HG02981 (cell line): ENCODE measurements at regions not wholly inside any gene's neighbourhood (a gene's known extent, or its start where the extent isn't known, plus 50 kb on each side); places are given as distances from the start of the nearest gene placed in this dataset.
"Not testable (repeated sequence)": the region's sequence is repeated elsewhere in the genome, so short reads cannot be mapped to it uniquely, and the experiment has no call there.

Experiments
- ATAC-seq: cut with Tn5 transposase; IDR thresholded peaks from one replicate; pipeline ENCODE4 v1.9.1; 2021; ENCODE audit warnings: mild to moderate bottlenecking, moderate library complexity; ENCODE audit not compliant: unreplicated experiment

GRCh38 chr1:4207183-4207582 is 307.1 kb upstream of the C1orf174 start:
- ATAC-seq: no peak

DNA sequence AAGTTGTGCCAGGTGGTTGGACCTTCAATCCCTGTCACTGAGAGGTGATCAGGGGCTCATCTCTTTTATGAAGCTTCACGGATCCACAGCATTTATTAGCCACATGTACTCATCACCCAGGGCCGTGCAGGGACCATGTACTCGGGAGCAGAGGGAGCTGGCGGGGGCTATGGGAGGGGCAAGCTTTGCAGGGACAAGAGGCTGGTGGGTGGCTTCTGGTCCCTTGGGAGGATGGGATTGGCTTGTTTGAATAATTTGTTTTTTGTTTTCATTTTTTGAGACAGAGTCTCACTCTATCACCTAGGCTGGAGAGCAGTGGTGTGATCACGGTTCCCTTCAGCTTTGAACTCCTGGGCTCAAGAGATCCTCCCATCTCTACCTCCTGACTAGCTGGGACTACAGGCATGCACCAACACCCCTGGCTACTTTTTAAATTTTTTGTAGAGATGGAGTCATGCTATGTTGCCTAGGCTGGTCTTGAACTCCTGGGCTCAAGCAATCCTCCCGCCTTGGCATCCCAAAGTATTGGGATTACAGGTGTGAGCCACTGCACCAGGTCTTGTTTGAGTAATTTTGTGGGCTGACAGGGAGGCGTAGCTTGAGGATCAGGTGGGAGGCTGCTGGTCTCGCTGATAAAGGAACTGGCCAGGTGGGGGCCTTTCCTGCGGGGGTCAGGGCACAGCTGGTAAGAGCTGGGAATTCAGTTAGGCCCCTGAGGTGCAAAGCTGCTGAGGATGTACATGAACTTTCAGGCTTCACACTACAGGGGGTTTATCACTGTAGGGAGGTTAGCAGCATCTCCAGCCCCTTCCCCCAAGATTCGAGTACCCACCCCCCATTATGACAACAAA is 308.0 kb upstream of the C1orf174 start:
- no peak for ATAC-seq

GRCh38 chr1:4210043-4210442 is 310.0 kb upstream of the C1orf174 start:
- no peak for ATAC-seq

DNA sequence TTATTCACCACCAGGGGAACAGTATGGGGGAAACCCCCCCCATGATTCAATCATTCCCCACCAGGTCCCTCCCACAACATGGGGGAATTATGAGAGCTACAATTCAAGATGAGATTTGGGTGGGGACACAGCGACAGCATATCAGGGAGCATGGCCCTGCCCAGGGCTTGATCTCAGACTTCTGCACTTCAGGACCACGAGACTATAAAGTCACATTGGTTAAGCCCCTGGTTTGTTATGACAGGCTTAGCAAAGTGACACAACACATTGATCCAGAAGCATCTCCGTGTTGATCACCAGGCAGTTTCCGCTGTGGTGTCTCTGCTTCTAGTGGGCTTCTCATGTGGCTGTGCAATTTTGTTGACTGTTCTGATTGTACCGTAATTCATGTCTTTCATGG is 312.7 kb upstream of the C1orf174 start:
- no peak for ATAC-seq

DNA sequence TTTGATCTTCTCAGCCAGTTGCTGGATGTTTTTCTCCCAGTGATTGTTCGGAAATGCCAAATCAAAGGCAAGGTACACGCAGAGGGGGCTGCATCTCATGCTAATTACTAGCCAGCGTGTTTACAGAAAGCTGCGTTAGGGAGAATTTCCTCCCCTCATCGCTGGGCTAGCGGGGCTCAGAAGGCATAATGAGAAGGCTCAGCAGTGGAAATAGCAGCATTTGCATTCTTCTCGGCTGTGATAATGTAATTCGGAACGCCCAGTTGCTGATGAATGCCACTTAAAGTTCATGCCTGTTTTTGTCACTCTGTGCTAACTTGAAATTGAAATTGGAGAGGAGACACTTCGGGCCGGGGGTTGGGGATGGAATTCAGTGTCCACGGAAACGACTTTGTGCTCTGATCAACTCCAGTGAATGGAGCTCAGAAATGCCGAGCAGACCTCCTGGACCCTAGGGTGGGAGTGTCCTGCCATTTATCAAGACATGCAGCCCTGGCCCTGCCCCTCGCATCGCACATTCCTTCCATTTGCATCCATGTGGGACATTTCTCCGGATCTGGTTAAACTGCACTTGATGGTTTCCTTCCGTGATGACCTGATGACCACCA is 313.4 kb upstream of the C1orf174 start:
- no peak for ATAC-seq

DNA sequence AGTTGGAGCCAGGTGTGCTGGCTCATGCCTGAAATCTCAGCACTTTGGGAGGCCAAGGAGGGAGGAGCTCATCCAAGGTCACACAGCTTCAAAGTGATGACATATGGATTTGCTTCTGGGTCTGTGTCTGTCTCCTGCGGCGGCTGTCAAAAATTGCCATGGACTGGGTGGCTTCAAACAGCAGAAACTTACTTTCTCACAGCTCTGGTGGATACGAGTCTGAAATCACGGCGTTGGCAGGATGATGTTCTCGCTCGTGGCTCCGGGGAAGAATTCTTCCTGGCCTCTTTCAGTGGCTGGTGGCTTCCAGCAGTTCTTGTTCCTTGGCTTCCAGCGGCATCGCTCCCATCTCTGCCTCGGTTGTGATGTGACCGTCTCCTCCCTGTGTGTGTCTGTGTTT is 314.8 kb upstream of the C1orf174 start:
- no peak for ATAC-seq

- ATAC-seq: no peak
Measured at GRCh38 chr1:4215391-4215790, 315.3 kb upstream of the C1orf174 start.

GRCh38 chr1:4216231-4216630 is 316.2 kb upstream of the C1orf174 start:
- no peak for ATAC-seq

GRCh38 chr1:4218619-4219018 is 318.5 kb upstream of the C1orf174 start:
- no peak for ATAC-seq

DNA sequence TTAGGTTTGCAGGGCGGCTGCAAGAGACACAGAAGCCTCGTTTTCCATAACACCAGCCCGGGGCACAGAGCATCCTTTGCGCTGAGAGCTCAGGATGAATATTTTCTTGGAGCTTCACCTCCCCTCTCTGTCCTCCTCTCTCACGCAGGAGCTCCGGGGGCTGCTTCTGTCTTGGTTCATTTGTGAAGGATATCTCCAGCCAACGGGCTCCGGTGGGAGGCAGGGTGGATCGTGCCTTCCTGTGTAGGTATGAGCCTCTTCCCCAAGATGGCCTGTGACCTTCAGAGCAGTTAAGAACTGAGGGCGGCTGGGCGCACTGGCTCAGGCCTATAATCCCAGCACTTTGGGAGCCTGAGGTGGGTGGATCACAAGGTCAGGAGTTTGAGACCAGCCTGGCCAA is 319.0 kb upstream of the C1orf174 start:
- no peak for ATAC-seq

DNA sequence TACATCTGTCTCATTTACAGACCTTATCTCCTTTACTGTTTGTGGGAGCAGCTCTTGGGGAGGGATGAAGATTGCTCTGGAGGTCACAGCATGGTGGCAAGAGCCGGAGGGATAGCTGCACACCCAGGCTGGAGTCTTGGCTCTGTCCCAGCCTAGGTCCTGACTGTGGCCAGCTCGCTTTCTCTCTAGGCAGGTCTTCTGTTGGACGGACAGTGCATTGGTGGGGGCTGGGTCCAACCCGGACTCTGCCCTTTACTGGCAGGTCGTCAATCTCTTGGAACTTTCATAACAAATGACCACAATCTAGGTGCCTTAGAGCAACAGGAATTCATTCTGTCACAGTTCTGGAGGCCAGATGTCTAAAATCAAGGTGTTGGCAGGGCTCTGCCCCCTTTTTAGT is 319.8 kb upstream of the C1orf174 start:
- ATAC-seq: no peak

DNA sequence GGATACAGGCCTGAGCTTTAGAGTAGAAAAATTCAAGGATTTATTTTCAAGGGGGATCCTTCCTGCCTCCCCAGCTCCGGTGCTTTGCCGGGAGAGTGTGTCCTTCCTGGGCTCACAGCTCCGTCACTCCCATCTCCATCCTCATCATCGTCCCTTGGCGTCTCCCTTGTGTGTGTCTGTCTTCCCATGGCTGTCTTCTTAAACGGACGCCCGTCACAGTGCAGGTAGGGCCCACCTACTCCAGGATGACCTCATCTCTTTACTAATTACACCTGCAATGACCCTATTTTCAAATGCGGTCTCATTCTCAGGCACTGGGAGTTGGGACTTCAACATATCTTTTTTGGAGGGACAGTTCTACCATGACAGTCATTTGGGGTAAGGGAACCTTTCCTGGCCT is 320.3 kb upstream of the C1orf174 start:
- ATAC-seq: no peak

DNA sequence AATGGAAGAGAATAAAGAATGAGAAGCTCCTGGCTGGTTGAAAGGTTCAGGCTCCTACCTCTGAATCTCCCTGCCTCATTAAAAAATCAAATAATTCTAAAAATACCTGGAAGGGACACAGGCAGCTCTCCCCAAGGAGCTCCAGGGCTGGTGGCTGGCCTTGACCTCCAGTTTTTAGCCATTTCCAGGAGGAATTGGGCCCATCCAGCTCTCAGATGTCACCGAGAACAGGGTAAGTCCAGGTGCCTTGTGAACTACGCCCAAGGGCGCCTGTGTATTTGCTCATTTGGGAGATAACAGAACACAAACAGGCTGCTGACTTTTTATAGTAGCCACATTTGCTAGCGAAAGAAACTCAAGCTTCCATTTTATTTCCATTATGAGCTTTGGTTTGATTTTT is 321.0 kb upstream of the C1orf174 start:
- ATAC-seq: no peak

GRCh38 chr1:4224684-4225467 is 324.8 kb upstream of the C1orf174 start:
- no peak for ATAC-seq

DNA sequence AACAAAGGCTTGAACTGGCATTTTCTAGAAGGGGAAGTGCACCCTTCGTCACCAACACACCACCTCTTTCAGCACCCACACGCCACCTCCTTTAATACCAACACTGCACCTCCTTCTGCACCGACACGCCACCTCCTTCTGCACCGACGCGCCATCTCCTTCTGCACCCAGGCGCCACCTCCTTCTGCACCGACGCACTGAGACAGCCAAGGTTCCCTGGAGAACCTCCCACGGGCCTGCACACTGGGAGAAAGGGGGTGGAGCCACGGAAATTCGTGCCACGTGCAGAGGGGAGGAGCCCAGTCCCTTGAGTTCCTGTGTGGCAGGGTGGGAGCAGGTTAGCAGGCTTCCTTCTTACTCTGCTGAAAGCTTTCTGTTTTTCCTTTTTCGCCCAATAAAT is 327.9 kb upstream of the C1orf174 start:
- no peak for ATAC-seq

GRCh38 chr1:4253935-4254334 is 353.9 kb upstream of the C1orf174 start:
- ATAC-seq: no peak

- ATAC-seq: no peak
Measured at GRCh38 chr1:4256351-4256750, 356.3 kb upstream of the C1orf174 start.

DNA sequence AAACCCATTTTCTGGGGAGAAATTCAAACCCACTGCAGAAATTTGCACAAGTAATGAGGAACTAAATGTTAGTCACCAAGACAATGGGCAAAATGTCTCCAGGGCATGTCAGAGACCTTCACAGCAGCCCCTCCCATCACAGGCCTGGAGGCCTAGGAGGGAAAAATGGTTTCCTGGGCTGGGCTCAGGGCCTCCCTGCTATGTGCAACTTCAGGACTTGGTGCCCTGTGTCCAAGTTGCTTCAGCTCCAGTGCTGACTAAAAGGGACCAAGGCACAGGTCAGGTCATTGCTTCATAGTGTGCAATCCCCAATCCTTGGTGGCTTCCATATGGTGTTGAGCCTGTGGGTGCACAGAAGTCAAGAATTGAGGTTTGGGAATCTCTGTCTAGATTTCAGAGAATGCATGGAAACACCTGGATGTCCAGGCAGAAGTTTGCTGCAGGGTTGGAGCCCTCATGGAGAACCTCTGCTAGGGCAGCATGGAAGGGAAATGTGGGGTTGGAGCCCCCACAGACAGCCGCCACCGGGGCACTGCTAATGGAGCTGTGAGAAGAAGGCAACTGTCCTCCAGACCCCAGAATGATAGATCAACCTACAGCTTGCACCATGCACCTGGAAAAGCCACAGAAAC is 358.2 kb upstream of the C1orf174 start:
- ATAC-seq: not testable (repeated sequence)

DNA sequence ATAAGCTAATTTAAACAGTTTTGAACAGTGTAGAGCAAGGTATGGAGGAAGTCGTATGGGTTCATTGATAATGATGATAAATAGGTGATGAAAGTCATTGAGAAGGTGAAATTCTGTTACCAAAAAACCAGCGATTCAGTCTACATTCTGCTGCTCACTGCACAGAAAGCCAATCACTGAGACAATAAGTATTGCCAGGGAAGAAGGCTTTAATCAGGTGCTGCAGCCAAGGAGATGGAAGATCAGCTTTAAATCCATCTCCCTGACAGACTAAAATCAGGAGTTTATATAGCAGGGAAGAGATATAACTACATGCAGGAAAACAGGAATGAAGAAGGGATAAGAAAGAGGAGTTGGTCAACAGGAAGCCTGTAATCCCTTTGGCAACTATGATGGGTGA is 361.3 kb upstream of the C1orf174 start:
- no peak for ATAC-seq

GRCh38 chr1:4262665-4263064 is 362.6 kb upstream of the C1orf174 start:
- ATAC-seq: no peak

GRCh38 chr1:4263699-4264098 is 363.6 kb upstream of the C1orf174 start:
- ATAC-seq: no peak
